Left kidney (tissue), 1 donor: ENCODE measurements at regions not wholly inside any gene's neighbourhood (a gene's known extent, or its start where the extent isn't known, plus 50 kb on each side); places are given as distances from the start of the nearest gene placed in this dataset.
A peak's percentile ranks its signal among the peaks of the same experiment; 100 is the strongest.
"Not testable (repeated sequence)": the region's sequence is repeated elsewhere in the genome, so short reads cannot be mapped to it uniquely, and the experiment has no call there.

Experiments
- DNase-seq: peaks from one replicate; pipeline ENCODE4 v3.0.0-alpha.2; 2013

DNA sequence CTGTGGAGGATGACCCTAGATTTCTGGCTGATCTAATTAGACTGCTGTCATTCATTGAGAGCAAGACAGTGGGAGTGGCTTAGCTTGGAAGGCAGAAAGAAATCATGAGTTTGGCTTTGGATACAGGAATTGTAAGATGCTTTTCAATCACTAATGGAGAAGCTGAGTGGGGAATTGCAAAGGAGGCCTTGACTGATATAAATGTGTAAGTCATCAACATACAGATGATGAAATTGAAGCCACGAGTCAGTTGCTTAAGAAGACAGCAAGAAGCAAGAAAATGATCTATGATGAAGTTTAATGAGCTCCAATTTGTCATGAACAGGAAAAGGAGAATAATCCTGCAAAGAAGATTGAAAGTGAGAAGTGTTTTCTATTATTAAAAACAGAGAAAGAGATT lies 136.7 kb upstream of the C1QTNF7 start:
- DNase-seq = no peak

DNA sequence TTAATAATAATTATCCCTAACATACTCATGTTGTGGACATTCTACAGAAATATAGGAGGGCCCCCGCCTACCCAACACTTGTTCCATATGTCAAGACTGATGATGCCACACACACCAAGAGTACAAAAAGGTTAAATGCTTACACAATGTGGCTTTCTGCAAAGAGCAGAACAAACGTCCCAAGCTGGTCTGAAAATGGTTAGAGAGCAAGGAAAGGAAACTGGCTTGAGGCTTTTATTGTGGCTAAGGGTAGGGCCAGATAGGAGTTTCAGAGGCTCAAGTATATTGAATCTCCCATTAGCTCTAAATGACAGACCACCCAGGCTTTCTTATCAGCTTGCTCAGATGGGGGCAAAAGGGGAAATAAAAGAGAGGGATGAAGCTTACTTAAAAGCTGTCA lies 134.1 kb upstream of the C1QTNF7 start:
- no peak for DNase-seq

DNA sequence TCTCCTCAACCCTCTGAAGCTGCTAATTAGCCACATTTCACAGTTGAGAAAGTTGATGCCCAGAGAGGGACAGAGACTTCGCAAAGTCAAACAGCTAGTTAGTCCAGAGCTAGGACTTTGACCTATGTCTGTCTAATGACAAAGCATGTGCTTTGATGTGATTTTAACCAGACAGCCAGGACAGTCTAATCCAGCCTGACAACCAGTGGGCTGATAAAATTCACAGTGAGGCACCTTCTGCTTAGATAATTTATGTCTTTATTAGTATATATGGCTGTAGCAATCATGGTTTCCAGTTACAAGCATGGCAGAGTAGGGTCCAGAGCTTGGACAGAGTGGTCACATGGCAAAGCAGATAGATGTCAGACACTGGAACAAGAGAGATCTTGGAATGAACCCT lies 133.6 kb upstream of the C1QTNF7 start:
- DNase-seq = no peak

DNA sequence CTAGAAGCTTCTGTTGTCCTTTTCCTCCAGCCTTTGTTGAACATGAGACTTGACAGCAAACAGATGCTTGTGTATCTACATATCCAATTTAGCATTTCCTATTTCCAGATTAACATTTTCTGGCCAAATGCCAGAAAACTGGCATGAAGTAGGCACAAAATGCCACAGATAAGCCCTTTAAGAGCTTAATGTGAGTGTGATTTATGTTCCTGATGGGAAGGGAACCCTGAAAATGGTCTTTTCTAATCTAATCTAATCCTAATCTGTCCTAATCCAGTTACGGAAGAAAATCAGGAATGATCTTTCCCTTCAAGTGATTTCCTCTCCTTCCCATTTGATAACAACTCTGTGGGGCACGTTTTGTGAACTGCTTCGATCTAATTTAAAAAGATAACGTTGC lies 133.0 kb upstream of the C1QTNF7 start:
- DNase-seq = no peak

DNA sequence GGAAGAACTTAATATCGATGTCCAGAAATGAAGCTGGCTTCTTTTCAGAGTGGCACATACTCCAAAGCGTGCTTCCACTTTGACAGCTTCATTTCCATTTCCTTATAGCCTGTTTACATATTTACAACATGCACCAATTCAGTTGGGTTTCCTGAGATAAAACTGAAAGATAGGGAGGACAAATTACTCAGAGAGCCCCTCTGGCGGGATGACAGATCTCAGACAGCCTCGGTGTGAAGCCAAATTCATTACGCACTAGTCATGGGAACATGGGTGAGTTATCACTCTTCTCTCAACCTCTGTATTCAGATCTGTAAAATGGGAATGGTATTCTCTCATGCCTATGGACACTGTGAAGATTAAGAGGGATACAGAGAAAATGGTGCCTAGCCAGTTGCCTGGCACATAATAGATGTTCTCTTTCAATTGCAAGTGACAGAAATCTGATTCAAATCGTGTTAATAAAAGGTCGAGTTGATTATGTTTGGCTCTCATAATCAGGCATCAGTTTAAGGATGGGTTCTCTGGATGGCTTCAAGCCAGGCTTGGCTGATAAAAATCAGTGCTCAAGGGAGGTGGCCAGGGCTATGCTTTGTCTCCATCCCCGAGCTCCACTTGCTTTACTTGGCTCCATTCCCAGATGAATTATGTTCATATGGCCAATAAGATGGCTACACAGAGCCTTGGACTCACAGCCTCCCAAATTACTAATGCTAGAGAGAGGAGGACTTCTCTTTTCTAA lies 132.2 kb upstream of the C1QTNF7 start:
- DNase-seq = no peak

DNA sequence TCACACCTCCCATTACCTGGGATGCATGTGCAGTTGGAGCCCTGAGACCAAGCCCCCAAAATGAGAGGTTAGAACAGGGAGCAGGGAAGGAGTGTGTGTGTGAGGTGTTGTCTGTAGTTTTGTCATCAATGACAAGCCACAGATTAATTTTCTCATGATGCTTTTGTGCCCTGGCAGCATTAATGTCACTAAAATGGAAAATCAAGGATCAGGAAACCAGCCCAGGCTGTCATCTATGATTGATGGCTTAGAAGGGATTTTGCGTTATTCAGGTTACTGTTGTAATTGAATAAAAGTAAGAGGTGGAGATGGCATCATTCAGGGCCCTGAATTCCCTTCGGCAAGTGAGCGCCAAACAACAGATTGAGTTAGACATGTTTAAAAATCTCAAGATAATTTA lies 130.5 kb upstream of the C1QTNF7 start:
- DNase-seq = no peak

DNA sequence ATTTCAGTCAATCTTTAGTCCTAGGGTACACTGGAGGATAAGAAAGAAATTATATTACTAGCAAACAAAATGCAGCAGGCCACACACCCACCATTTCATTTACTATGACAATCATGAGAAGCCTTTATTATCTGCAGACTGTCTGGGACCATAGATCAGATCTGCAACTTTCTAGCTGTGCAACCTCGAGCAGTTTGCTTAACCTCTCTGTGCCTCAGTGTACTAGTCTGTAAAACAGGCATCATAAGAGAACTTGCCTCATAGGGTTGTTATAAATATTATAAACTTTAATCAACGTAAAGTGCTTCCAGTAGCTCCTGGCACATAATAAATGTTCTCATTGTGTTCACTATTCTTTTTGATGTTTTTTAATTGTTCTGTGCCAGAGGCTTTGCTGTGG lies 128.2 kb upstream of the C1QTNF7 start:
- DNase-seq = no peak

DNA sequence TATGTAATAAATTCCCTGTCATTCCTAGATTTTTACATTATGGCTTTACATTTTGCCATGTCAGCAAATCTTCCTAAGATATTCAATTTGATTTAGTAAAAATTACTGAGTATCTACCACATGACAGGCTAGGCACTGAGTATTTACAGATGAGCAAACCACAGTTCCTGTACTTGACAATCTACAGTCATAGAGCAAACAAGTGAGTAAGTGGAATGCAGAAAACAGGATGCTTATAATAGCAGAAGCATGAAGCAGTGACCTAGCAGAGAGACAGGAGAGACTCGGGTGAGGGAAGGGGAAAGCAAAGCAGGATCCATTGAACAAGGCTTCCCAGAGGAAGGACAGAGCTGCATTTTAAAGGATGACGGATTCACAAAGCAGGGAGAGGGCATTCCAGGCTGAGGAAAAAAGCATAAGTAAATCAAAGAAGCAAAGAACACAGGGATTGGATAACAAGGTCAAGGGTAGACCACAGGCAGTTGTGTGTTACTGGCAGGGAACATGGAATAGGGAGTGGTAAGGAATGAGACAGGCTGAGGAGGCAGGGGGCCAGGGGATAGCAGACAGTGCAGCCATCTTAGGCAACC lies 124.7 kb upstream of the C1QTNF7 start:
- DNase-seq = no peak

DNA sequence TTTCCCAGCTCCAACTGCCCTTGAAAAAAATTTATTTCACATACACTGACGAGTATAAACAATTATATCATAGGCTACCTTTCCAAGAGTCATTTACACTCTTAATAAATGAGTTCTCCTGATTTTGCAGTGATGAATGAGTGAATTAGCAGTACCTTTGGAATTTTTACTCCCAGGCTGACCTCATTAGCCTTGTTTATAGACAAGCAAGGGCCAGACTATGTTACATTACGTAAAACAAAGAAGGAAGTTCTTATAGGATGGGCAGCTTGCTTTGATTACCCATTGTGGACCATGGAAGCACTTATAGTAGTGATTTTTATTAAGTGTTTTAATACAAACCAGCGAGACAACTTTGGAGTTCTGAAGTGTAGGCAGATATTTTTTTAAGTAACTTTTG lies 112.9 kb upstream of the C1QTNF7 start:
- no peak for DNase-seq

DNA sequence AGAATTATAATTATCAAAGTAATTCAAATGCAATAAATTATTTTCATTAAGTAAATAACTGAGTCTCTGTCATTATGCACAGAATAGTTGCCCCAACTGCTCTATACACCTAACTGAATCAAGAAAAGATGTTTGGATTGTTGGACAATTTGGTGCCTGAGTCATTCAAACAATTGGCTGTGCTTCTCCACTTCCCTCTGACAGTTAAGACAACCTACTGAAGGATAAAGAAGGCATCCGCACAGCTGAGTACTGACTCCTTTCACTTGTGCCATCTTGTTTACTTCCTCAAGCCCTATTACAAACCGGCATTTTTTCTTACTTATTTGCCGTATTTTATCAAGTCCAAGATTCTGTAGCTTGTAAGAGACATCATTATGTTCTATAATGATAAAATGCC lies 110.6 kb upstream of the C1QTNF7 start:
- no peak for DNase-seq

DNA sequence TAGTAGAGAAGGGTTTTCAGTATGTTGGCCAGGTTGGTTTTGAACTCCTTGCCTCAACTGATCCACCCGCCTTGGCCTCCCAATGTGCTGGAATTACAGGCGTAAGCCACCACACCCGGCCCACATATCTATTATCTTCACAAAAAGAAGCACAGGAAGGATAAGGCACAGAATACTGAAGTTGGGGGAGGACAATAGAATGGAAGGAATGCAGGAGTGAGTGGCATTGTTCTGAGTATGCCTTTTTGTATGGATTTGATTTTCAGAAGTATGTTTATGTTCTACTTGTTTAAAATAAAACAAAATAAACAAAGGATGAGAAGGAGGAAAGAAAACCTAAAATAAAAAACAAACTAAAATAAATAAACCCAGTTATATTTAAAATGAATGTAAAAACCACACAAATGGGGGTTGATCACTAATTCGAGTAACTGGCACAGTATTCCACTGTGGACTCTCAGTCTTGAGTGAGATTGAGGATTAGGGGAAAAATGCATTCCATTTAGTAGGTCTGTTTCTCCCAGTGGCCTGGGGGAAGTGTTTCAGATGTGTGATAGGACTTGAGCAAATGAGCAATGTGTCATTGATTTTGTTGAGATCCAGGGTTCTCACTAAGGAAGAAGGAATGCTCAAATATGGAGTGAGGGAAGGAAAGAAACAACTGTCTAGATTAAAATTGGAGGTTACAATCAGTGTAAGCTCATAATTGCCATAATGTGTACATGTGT lies 109.0 kb upstream of the C1QTNF7 start:
- DNase-seq = no peak

DNA sequence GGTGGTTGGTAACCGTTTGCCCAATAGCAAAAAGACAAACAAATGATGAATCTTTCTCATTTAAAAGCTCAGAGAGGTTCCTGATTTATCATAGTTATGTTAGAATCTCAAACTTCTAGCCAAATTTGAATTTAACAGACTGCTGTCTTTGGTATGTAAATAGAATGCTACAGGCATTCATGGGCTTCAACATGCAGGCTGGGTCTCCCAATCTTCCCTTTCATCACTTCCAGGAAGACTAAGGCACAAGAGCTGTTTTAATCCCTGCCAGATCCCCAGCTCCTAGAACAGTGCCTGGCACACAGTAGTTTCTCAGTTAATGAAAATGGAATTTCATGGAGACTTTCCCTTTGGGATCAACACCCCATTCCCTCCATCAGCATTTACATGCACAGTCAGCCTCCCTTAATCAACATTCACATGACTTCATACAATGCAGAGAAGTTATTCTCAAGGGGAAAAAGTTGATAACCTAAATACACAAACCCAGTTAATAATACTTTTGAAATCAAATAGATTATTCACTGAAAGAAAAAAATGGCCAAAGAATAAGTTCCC lies 107.6 kb upstream of the C1QTNF7 start:
- no peak for DNase-seq

DNA sequence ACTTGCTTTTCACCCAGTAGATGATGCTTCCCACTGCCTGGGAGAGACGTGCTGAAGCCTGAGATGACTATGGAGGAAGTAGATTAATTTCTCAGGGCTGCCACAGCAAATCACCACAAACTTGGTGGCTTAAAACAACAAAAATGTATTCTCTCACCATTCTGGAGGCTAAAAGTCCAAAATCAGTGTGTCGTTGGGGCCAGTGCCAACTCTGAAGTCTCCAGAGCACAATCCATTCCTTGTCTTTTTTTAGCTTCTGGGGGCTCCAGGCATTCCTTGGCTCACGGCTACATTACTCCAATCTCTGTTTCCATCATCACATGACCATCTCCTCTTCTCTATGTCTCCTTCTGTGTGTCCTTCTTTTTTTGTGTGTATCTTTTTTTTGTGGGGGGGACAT lies 105.8 kb upstream of the C1QTNF7 start:
- DNase-seq = no peak

DNA sequence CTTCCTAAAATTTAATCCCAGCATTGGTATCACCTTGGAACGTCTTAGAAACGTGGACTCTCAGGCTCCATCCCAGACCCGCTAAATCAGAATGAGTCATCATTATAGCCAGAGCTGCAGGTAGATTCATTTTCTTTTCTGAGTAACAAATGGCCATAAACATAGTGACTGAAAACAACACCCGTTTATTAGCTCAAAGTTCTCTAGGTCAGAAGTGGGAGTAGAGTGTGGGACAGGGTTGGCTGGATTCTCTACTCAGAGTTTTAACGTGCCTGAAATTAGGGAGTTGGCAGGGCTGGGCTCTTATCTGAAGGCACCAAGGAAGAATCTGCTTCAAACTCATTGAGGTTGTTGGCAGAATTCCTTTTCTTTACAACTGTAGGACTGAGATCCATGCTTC lies 101.8 kb upstream of the C1QTNF7 start:
- no peak for DNase-seq

DNA sequence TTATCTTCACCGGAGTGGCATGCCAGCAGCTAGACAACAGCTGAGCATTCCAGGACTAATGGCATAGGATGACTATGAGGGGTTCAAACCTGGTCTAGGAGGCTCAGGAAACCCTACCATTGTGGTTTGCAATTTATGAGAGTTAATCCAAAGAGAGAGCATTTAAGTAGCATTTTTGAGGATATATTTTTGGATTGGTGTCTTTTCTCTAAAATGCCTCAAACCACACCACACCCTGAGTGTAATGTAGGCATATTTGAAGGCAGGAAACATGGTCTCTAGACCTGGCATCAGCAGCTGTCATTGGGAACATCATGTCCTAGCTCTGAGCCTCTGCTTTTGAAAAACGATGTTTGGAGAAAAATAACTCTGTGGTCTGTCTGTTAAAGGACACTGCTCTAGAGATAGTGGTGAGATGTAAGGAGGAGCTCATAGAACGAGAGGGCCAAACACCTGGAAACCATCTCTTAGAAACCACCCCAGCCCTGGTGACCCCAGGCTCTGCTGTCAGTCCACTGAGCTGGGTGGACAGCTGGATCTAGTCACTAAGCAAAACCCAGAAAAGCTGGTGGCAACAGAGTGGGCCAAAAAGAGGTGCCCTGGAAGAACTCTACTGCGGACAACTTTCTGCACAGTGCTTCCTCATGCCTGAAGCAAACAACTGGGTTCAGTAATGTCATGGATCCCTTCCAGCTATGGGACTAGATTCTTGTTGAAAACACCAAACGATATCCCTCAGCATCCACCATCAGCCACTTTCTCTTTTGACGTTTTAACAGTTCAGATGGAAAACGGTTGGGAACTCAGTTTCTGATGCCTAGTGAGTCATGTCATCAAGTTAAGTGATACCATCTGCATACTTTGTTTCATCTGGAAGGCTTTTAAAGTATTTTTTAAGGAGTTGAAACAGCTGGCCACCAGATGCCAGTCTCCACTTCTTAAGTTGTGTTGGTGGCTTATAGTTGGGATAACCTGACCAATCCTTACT lies 100.2 kb upstream of the C1QTNF7 start:
- peak; percentile 64 for DNase-seq

DNA sequence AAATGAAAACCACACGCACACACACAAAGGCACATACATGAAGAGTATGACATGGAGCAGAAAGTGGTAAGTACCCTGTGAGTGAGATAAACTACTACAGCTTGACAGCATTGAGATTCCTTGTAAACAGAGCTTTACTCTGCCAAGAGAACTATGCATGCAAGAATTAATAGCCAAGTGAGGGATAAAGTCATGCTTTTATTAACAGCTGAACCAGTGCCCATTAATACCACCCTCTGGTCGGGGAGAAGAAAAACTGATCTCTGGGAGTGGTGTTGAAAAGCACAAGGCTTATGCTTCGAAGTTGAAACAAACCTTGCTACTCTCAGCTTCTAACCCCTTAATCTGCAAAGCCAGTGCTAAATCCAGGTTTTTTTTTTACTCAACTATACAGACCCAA lies 95.9 kb upstream of the C1QTNF7 start:
- no peak for DNase-seq

DNA sequence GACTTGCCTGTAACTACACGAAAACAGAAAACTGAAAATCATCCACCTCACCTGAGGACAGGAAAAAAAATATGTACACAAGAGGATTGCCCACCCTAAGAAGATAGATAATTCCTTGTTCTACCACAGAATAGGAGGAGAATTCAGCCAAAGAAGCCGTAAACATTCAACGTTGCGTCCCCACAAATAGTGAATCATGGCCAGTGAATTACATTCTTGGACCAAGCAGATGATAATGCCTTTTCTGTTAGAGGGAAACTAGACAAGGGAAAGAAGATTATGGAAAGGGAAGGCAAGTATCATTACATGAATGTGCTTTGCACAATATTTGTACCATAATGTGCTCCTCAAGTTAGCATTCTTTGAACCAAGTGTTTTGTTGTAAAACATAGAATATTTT lies 95.5 kb upstream of the C1QTNF7 start:
- no peak for DNase-seq

DNA sequence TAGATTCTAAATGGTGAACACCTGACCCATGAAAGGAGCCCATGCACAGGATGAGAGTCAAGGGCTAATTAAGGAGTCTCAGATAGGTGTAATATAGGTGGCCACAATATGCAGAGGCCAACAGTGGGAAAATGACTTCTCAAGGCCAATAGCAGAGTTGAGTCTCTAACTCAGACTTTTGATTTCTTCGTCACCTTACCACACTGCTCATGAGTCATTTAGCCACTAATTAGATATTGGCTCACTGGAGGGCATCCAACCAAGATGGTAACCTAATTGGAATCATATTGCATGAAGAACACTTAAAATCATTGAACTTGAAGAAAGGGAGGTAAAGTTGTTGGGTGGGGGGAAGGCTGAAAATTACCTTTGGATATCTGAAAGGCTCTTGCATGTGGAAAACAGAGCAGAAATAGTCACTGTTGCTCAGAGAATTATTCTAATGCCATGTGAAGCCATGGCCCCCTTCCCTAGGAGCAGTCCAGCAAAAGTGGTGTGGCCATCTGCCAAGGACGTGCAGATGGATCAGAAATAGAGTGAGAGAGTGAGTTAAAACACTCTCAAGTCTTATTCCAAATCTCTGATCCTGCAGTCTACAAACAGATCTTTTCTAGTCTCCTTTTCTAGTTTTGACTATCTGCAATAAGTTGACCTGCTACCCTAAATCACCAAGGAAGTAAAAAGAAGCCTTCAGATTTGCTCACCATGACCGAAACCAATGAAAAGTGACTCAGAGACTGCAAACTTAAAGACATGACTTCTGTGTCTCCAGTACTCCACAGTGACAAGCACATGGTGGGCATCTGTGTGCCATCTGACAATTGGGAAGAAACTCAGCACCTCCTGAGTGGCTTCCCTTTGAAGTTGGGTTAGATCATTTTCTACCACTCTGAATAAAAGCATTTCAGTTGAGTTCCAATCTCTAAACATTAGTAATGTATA lies 93.9 kb upstream of the C1QTNF7 start:
- no peak for DNase-seq

DNA sequence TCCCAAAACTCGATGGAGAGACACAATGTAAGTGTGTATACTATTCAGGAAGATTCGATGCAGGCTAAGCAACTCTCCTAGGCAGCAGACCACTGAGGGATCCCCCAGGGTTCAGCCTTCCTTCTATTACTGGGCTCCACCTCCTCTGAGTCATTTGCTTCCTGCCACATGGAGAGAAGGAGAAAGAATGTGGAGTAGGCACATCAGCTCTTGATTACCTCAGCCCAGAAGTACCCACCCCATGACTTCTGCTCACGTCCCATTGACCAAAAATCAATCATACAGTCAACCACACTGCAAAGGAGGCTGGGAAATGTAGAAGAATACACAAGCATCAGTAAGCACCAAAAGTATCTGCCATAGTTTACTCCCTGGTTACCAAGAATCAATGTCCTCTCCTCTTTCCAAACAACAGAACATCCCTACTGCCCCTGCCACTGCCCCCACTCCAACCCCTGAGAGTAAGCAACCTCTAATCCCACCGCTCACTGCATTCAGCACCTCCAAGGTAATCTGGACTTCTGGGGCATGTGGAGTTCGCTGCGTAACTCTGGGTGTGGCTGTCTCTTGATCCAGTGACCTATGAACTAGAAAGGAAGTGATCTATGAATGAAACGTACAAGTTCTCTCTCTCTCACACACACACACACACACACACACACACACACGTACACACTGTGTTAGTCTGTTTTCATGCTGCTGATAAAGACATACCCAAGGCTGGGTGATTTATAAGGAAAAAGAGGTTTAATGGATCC lies 91.2 kb upstream of the C1QTNF7 start:
- DNase-seq = no peak

DNA sequence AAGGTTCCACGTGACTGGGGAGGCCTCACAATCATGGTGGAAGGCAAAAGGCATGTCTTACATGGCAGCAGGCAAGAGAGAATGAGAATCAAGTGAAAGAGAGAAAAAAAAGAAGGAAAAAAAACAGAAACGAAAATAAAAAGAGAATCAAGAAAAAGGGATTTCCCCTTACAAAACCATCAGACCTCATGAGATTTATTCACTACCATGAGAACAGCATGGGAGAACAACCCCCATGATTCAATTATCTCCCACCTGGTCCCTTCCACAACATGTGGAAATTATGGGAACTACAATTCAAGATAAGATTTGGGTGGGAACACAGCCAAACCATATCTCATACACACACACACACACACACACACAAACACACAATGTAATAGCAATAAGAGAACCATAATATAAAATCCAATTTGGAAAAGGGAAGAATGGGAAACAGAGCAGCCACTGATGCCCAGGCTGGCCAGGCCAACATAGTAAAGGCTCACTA lies 90.6 kb upstream of the C1QTNF7 start:
- DNase-seq = not testable (repeated sequence)
